HG03060 (cell line): ENCODE measurements at regions not wholly inside any gene's neighbourhood (a gene's known extent, or its start where the extent isn't known, plus 50 kb on each side); places are given as distances from the start of the nearest gene placed in this dataset.

ENCODE experiments used
- ATAC-seq: cut with Tn5 transposase; IDR thresholded peaks from one replicate; pipeline ENCODE4 v1.9.1; 2021; ENCODE audit warnings: low read depth, moderate number of reproducible peaks; ENCODE audit not compliant: unreplicated experiment

GRCh38 chr9:28155671-28156070 lies 582.4 kb upstream of the C9orf72 start:
- ATAC-seq: no peak

GRCh38 chr9:28158451-28158850 lies 585.2 kb upstream of the C9orf72 start:
- ATAC-seq: no peak

- no peak for ATAC-seq
Measured at GRCh38 chr9:28163619-28164018, 590.3 kb upstream of the C9orf72 start.

GRCh38 chr9:28166179-28166578 lies 592.9 kb upstream of the C9orf72 start:
- ATAC-seq: no peak

GRCh38 chr9:28177142-28177541 lies 603.9 kb upstream of the C9orf72 start:
- no peak for ATAC-seq

GRCh38 chr9:28177925-28178324 lies 604.6 kb upstream of the C9orf72 start:
- ATAC-seq: no peak

- ATAC-seq: no peak
Measured at GRCh38 chr9:28179893-28180292, 606.6 kb upstream of the C9orf72 start.

GRCh38 chr9:28190981-28191380 lies 617.7 kb upstream of the C9orf72 start:
- ATAC-seq: no peak

- ATAC-seq: no peak
Measured at GRCh38 chr9:28197653-28198052, 624.4 kb upstream of the C9orf72 start.

- ATAC-seq: no peak
Measured at GRCh38 chr9:28203036-28203435, 629.8 kb upstream of the C9orf72 start.

- ATAC-seq: no peak
Measured at GRCh38 chr9:28206280-28206679, 633.0 kb upstream of the C9orf72 start.

- ATAC-seq: no peak
Measured at GRCh38 chr9:28207657-28208056, 634.4 kb upstream of the C9orf72 start.

- no peak for ATAC-seq
Measured at GRCh38 chr9:28209130-28209529, 635.8 kb upstream of the C9orf72 start.

- no peak for ATAC-seq
Measured at GRCh38 chr9:28212979-28213378, 639.7 kb upstream of the C9orf72 start.

GRCh38 chr9:28215536-28216299 lies 642.4 kb upstream of the C9orf72 start:
- no peak for ATAC-seq

GRCh38 chr9:28232686-28233085 lies 659.4 kb upstream of the C9orf72 start:
- no peak for ATAC-seq

- no peak for ATAC-seq
Measured at GRCh38 chr9:28234133-28234893, 661.0 kb upstream of the C9orf72 start.

GRCh38 chr9:28234894-28235277 lies 661.6 kb upstream of the C9orf72 start:
- no peak for ATAC-seq

GRCh38 chr9:28249424-28249823 lies 676.1 kb upstream of the C9orf72 start:
- no peak for ATAC-seq

GRCh38 chr9:28255174-28255573 lies 681.9 kb upstream of the C9orf72 start:
- no peak for ATAC-seq

- no peak for ATAC-seq
Measured at GRCh38 chr9:28260330-28260729, 687.0 kb upstream of the C9orf72 start.

- no peak for ATAC-seq
Measured at GRCh38 chr9:28264368-28264767, 691.1 kb upstream of the C9orf72 start.
